Stimulated activated CD4-positive, alpha-beta T cell treated with anti-CD3 and anti-CD28 coated beads, Interleukin-1b, Interleukin-23, amount 100 ng/mL, for 24 hours (primary cell): ENCODE measurements at regions not wholly inside any gene's neighbourhood (a gene's known extent, or its start where the extent isn't known, plus 50 kb on each side); places are given as distances from the start of the nearest gene placed in this dataset.

Experiments
- DNase-seq, 4 experiments: peaks; one replicate each; pipeline ENCODE4 v3.0.0-alpha.2; 2020; ENCODE audit warnings: low read depth in 4 of 4, low spot score in 1 of 4

DNA sequence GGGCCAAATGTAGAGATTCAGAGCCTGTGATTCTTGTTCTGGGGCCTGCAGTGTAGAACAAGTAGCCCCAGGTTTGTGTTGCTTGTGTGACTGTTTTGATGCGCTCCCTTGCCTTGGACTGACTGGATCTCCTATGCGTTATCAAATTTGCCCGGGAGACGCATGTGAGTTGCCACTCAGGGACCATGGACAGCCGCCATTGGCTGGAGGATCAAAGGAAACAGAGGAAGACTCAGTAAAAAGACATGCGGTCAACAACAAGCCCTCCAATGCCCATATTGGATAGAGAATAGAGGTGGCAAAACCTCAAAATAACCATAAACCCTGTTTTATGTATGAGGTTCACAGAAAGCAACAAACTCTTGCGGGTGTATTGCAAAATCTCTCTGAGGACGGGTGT is 327.5 kb upstream of the IGFBP7 start:
- no peak for DNase-seq

DNA sequence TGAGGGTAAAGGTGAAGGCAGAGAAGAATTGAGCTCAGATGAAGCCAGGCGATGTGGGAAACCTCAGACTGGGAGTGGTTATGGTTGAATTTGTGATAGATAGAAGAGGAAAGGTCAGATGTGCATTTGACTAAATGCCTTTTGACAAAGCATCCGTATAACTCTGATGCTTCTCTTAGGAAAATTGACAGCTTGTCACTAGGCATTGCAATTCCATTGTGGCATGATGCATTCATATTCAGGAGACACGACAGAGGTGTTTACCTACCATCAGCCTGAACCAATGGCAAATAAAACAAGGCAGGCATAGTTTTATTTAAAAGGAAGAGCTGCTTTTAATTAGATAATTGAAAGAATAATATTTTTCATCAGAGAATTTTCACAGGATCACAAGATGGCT is 325.1 kb upstream of the IGFBP7 start:
- DNase-seq, result no peak

DNA sequence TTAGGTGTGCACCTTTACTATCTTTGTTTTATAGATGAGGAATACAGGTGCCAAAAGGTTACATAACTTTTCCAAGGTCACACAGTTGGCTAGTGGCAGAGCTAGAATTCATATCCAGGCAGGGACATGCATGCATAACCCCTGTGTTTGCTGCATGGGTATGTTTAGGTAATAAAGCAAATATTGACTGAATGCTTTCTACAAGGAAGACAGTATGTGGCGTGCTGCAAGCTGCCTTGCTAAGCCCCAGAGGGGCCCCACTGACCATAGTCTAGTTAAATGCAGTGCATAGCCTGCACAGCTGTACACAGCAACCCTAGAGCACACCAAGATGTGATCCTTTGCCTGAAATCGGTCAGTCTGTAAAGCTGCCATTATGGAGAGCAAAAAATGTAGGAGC is 320.5 kb upstream of the IGFBP7 start:
- no peak for DNase-seq

GRCh38 chr4:57426779-57427395 is 316.7 kb upstream of the IGFBP7 start:
- DNase-seq, result no peak

DNA sequence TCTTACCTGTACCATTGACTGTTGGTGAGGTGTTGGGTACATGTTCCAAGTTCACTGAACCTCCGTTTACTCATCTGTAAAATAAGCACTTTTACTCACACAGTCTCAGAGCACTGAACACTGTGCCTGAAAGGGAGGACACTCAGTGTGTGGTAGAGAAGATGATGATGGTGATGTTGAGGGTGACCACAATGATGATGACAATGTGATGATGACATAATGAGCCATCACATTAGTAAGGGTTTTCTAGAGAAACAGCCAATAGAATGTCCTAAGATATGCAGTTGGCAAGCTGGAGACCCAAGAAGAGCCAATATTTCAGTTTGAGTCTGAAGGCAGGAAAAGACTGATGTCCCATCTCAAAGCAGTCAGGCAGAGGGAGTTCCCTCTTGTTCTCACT is 315.4 kb upstream of the IGFBP7 start:
- no peak for DNase-seq

GRCh38 chr4:57424232-57424897 is 314.2 kb upstream of the IGFBP7 start:
- no peak for DNase-seq

GRCh38 chr4:57418133-57418532 is 307.9 kb upstream of the IGFBP7 start:
- DNase-seq, result no peak

DNA sequence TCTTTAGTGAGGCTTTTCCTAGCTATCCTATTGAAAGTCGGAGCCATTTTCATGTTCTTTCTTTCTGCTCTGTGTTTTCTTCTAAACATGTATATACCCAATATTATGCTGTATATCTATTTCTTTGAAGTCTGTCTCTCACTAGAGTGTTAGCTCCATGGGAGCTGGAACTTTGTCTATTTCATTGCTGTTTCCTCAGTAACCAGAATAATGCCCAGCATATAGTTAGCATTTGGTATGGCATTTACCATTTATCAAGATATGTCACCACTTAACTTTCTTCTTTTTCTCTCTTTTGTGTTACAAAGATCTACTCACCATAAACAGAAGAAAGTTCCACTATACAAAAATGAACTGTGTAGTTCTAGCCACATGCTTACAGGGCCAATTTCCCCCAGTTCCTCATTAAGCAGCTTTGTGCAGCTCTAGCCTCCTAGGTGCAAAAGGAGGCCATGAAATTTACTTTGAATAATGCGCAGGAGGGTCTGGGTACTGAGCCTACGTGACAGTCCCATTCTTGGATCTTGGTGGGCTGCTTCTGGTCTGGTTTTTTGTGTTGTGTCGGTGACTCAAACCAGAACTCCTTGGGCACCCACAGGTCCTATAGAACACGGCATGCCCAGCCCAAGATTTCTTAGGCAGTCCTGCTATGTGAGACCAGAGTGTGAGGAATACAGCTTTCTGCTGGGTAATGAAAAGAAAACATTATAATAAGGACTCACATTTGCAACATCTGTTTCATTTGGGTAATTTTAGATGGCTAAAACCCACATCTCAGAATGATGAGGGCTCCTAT is 302.3 kb upstream of the IGFBP7 start:
- no peak for DNase-seq

DNA sequence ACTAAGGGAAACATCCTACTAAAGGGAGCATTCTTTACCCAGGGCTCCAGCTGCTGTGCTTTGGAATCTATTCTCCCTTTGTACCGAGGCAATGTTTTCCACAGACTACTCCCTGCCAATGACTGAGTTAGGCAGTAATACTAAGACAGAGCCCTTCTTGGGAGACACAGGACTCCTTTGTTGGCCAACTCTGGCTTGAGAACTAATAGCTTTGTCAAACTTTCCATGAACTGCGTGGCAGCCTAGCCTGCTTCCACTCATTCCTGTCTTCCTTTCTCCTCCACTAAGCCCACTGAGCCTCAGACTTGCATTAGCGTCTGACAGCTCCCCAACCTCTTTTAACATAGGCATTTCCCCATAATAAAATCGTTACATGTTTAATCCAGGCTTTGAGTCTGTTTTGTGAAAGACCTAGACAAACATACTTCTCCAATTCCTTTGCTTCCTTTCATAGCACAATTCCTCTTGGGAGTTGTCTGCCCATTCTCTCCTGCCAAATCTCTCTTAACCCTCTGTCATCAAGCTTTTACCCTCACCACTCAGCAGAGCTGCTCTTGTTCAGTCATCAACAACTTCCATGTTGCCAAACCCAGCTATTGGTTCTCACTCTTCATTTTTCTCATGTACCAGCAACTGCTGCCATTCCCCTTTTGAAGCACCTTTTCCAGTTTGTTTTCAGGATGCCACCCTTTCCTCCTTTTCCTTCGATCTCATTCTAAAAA is 300.3 kb upstream of the IGFBP7 start:
- no peak for DNase-seq

DNA sequence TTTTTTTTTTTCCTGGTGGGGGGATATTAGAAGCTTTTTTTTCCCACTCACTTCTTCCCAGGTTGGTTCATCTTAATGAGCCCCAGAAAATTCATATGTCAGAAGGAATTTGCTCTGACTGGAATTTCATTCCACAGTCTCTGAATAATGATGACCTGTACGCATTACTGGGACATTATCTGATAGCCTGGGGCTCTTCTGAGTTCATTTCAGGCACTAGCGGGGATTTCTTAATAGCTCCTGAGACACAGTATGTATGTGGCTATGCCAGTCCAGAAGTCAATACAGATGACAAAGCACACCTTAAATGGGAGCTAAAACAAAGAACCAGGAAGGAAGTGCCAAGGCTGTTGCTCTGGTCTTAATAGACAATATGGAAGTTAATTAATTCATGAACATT is 295.2 kb upstream of the IGFBP7 start:
- DNase-seq, result no peak

DNA sequence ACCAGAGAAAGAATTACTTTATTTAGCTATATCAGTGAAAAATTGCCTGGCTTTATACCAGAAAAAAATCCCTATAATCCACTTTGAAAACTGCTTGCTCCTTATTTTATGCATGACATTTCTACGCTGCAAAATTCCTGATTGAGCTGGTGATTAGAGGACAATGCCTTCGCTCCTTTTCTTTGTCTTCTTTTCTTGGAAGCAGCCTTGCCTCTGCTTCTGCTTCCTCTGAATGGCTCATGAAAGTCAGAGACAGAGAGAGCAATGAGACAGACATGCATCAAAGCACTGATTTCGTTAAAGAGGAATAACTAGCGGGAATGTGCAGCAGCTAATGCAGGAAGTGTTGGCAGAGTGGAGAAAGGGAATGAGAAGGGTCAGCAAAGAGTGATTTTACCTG is 294.3 kb upstream of the IGFBP7 start:
- DNase-seq, result no peak

- DNase-seq, result no peak
These were observed 293.4 kb upstream of the IGFBP7 start for GRCh38 chr4:57403591-57403990.

- DNase-seq, result no peak
These were observed 291.4 kb upstream of the IGFBP7 start for GRCh38 chr4:57401586-57401985.

DNA sequence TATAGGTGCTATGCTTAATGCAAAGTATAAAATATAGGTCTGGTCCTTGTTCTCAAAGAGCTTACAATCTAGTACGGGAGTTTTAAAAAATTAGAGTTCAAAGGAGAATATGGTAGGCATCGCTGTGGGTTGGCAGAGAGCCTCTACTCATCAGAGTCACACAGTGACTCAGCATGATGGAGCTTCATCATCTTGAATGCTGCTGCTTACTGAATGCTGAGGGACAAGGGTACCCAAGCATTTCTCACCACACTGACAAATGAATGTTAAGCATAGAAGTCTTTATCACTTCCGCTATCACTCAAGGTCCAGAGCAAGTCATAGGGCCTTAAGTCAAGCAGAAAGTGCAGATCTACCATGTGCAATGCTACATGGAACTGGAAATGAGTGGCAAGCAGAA is 268.6 kb upstream of the IGFBP7 start:
- no peak for DNase-seq

DNA sequence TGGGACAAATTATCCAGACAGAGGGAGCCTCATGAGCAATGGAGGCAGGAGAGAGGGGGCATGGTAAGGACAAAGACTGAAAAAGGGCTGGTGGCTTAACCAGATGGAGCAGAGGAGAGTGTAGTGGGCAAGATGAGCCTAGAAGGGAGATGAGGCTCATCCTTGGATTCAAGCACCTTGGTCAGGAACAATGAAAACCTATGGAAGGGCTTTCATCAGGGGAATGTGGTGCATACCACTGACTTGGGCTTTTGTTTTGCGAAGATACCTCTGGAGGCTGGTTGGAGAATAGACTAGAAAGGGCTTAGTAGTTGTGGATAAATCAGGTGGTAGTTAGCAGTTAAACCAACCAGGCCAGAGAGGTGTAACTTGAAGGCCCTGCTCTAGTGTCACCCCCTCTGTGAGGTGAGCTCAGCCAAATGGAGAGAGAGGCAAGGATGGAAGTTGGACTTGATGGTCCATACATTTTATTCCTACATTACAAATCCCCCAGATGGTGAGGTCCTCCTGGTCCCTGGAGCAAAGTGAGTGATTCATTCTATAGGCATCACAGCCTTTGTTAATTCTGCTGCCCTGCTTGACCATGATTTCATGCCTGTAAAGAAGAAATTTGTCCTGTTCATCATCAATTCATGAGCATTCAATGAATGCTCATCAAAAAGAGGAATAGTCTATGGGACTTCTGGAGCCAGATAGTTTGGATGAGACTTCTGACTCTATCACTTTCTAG is 264.8 kb upstream of the IGFBP7 start:
- DNase-seq, result no peak

- no peak for DNase-seq
These were observed 263.8 kb upstream of the IGFBP7 start for GRCh38 chr4:57373991-57374390.

GRCh38 chr4:57371671-57372070 is 261.5 kb upstream of the IGFBP7 start:
- DNase-seq, result no peak

DNA sequence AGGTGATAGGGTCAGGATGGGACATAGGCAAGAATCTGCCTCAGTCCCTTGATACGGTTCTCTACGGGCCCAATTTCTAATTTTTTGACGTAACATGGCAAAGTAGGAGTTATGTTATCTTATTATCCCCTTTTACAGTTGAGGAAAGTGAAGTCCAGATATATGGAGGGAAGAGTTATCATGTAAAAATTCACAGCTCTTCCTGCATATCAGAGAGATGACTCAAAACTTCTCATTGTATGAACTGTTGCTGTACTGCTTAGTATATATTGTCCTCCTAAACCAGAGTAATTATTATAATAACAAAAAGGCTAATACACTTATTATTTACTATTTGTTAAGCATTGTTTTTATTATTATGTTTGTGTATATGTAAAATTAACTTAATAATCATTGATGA is 260.5 kb upstream of the IGFBP7 start:
- no peak for DNase-seq

- DNase-seq, result no peak
These were observed 259.3 kb upstream of the IGFBP7 start for GRCh38 chr4:57369446-57369845.

GRCh38 chr4:57364255-57364654 is 254.1 kb upstream of the IGFBP7 start:
- DNase-seq, result no peak

DNA sequence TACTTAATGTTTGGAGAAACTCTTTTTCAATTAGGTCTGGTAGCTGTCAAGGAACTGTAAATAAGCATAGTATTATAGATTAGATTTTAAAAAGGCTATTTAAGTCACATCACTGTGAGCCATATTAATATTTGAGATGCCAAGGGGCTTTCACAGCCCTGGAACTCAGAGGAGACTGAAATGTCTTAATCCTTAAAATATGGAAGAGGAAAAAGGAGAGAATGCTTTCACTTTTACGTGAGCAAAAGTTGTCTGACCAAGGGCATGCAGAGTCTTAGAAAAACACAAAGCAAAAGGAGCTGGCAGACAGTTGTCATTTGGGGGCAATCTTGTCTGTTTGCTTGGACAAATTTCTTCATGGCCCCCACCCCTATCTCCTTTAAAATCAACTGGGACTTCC is 253.2 kb upstream of the IGFBP7 start:
- DNase-seq, result no peak
